Motor neuron (in vitro differentiated cells): ENCODE measurements at regions not wholly inside any gene's neighbourhood (a gene's known extent, or its start where the extent isn't known, plus 50 kb on each side); places are given as distances from the start of the nearest gene placed in this dataset.

ENCODE experiments used
- ATAC-seq, 8 experiments: fragments of 200-7000 bp; cut with Tn5 transposase; replicated peaks in 6 of 8; 2 replicates each; pipeline ENCODE4 v1.8.0; 2021; ENCODE audit warnings: mild to moderate bottlenecking in 8 of 8, moderate library complexity in 8 of 8
- H3K27ac ChIP-seq, 2 donors: fragments of 250-450 bp; sonication (Bioruptor Pico); 2 replicates each; pipeline ENCODE4 v1.9.0; 2021; ENCODE audit warnings: antibody characterized with exemption in 2 of 2, mild to moderate bottlenecking in 2 of 2, moderate library complexity in 1 of 2
- H3K4me1 ChIP-seq, 2 donors: fragments of 250-450 bp; sonication (Bioruptor Pico); replicated peaks in 1 of 2; 2 replicates each; pipeline ENCODE4 v1.6.1; 2021; ENCODE audit warnings: antibody characterized with exemption in 2 of 2, mild to moderate bottlenecking in 2 of 2, moderate library complexity in 1 of 2
- H3K4me3 ChIP-seq, 5 donors: fragments of 250-450 bp; sonication (Bioruptor Pico); 2 replicates each; pipeline ENCODE4 v1.9.0; 2021; ENCODE audit warnings: antibody characterized with exemption in 5 of 5, mild to moderate bottlenecking in 5 of 5, moderate library complexity in 4 of 5
- WGBS, 10 experiments: fragments of 450-650 bp; shearing (Covaris generic); methylation state at CpG; one replicate each; pipeline ENCODE4 v1.0.0; 2022; 5-methylcytosine and 5-hydroxymethylcytosine counted together
- in situ Hi-C, 9 experiments: fragments of 400-800 bp; cut with MboI; loops; one replicate each; pipeline ENCODE4 v1.15.0; 2021; ENCODE audit warnings: low sequenced_read_pairs in 9 of 9, low pct_unique_long_range_greater_than_20kb in 2 of 9; ENCODE audit not compliant: unreplicated experiment in 9 of 9

- 50 to 100% (median 83%) methylated on average over 1 to 2 of the region's 2 CpGs; no CpG with 5 or more reads in 2 of the 10 experiments for WGBS, 10 experiments
- Histone ChIP-seq H3K4me1 (peaks cover 0 to 3% of the 10 kb centered on the region in 2 donors), H3K4me3 (no peak overlapping the region), H3K27ac (no peak overlapping the region)
- in situ Hi-C loops: no loop called here
- ATAC-seq: no peak
Measured at GRCh38 chr5:56507351-56507930, 274.3 kb upstream of the ANKRD55 start.

DNA sequence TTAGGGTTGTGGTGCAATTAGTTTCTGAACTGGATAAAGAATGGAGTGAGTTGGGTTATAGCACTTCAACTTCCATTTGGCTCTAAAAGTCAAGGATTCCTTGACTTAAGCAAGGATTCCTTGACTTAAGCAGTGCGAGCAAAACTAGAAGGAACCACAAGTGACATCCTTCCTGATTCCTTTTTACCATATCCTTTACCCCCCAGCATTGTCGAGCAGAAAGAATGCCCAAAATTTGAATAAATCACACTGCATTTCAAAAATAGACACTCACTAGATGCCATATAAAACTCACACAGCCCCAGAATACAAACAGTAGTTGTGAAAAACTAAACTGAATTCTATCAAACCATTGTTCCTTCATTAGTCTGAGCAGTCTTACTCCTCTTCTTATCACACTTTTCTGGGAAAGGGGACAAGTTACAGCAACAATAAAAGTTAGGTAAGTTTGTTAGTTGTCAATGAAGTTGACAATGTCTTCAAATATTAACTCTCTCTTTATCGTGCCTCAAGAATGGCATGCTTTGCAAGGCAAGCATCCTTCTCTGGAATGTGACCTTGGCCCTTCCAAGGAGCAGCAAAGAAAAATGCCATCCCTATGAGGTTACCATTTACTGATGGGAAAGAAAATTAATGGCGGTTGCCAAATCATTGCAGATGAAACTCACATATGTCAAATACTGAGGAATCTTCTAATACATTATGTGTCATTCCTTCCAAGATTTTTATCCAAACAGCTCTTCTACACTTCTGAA, 273.3 kb upstream of the ANKRD55 start:
- Histone ChIP-seq H3K4me3 (no peak overlapping the region), H3K4me1 (no peaks in the 10 kb centered on the region), H3K27ac (no peak overlapping the region)
- 37 to 100% (median 79%) methylated on average over 1 to 4 of the region's 4 CpGs for WGBS, 10 experiments
- in situ Hi-C loops: no loop called here
- ATAC-seq: no peak

GRCh38 chr5:56503929-56504328, 270.8 kb upstream of the ANKRD55 start:
- in situ Hi-C loops: no loop called here
- Histone ChIP-seq H3K4me1 (no peaks in the 10 kb centered on the region), H3K27ac (no peak overlapping the region), H3K4me3 (no peak overlapping the region)
- no peak for ATAC-seq
- 40 to 100% (median 74%) methylated on average over 1 to 3 of the region's 3 CpGs; no CpG with 5 or more reads in 2 of the 10 experiments for WGBS, 10 experiments

- H3K4me3 ChIP-seq: no peak overlapping the region
- no peak overlapping the region for H3K27ac ChIP-seq
- 38 to 94% (median 79%) methylated on average over 2 to 5 of the region's 5 CpGs; no CpG with 5 or more reads in 1 of the 10 experiments for WGBS, 10 experiments
- H3K4me1 ChIP-seq: no peaks in the 10 kb centered on the region
- no peak for ATAC-seq
- in situ Hi-C loops: no loop called here
Measured at GRCh38 chr5:56501781-56502557, 268.8 kb upstream of the ANKRD55 start.

DNA sequence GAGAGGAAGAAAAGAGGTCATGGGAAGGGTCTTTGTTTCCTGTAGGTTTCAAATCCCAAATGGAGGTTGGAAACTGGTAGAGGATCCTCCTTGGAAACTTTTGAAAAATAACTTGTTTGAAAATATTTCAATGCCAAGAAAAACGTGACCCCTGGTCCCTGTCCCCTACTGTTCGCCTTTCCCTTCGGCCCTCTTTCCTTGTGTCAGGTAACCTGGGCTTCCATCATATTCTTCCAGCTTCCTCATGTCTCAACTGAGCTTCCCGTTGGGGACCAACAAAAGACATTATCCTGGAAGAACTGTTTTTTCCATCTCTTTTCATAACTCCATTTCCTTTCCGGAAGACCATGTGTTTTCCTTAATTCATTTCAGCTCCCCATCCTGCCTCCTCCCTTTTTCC, 266.8 kb upstream of the ANKRD55 start:
- no peak overlapping the region for H3K27ac ChIP-seq
- 17 to 97% (median 86%) methylated on average over 1 to 5 of the region's 5 CpGs; no CpG with 5 or more reads in 1 of the 10 experiments for WGBS, 10 experiments
- in situ Hi-C loops: no loop called here
- ATAC-seq: no peak
- H3K4me3 ChIP-seq: no peak overlapping the region
- no peaks in the 10 kb centered on the region for H3K4me1 ChIP-seq

GRCh38 chr5:56499491-56499890, 266.4 kb upstream of the ANKRD55 start:
- no peak overlapping the region for H3K4me3 ChIP-seq
- peaks cover 0 to 3% of the 10 kb centered on the region in 2 donors for H3K4me1 ChIP-seq
- ATAC-seq: no peak
- in situ Hi-C loops: no loop called here
- 9 to 90% (median 59%) methylated on average over 1 to 4 of the region's 4 CpGs for WGBS, 10 experiments
- no peak overlapping the region for H3K27ac ChIP-seq

DNA sequence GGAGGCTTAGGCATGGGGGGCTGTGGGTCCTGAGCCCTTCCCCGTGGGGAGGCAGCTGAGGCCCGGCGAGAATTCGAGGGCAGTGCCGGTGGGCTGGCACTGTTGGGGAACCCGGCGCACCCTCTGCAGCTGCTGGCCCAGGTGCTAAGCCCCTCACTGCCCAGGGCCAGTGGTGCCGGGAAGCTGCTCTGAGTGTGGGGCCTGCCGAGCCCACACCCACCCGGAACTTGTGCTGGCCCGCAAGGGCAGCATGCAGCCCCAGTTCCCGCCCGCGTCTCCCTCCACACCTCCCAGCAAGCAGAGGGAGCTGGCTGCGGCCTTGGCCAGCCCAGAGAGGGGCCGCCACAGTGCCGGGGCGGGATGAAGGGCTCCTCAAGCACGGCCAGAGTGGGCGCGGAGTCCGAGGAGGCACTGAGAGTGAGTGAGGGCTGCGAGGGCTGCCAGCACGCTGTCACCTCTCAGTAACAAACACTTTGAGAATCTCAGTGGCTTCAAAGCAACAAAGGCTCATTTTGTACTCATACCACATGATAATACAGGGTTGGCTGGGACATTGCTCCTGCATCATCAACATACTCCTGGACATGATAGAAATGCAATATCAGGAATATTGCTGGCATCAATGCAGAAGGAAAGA, 265.7 kb upstream of the ANKRD55 start:
- no peak overlapping the region for H3K4me3 ChIP-seq
- in situ Hi-C loops: no loop called here
- ATAC-seq: no peak
- WGBS, 10 experiments: 80 to 90% (median 83%) methylated on average over 1 to 8 of the region's 24 CpGs; no CpG with 5 or more reads in 6 of the 10 experiments
- H3K27ac ChIP-seq: no peak overlapping the region
- H3K4me1 ChIP-seq: peaks cover 0 to 7% of the 10 kb centered on the region in 2 donors

- ATAC-seq: peak in 1 of 8 experiments; percentile 19
- Histone ChIP-seq H3K4me3 (no peak overlapping the region), H3K27ac (no peak overlapping the region), H3K4me1 (peaks cover 0 to 7% of the 10 kb centered on the region in 2 donors)
- in situ Hi-C loops: no loop called here
- 37 to 100% (median 79%) methylated on average over 1 to 5 of the region's 5 CpGs; no CpG with 5 or more reads in 1 of the 10 experiments for WGBS, 10 experiments
Measured at GRCh38 chr5:56496581-56497063, 263.5 kb upstream of the ANKRD55 start.

DNA sequence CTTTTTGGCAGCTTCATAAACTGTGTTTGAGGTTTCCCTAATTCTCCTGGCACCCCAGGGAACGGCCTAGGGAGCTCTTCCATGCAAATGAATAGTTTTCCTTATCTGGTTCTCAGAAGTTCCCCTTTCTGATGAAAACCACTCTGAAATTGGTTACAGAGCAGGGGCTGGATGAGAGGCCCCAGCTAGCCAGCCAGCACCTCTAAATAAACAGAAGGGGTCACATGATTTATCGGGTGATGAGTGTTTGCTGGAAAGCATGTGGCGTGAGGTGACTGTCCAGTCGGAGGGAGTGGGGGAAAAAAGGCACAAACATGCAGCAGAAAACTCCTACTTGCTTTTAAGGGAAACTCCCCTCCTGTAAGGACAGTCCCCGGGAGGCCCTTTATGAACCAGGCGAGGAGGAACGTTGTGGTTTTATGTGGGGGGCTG, 261.2 kb upstream of the ANKRD55 start:
- ATAC-seq: peak in 5 of 8 experiments; percentile 32 to 63 (median 62)
- 13 to 86% (median 53%) methylated on average over 1 to 3 of the region's 7 CpGs; no CpG with 5 or more reads in 4 of the 10 experiments for WGBS, 10 experiments
- no peak overlapping the region for H3K4me3 ChIP-seq
- peaks cover 0 to 7% of the 10 kb centered on the region in 2 donors for H3K4me1 ChIP-seq
- in situ Hi-C loops: no loop called here
- H3K27ac ChIP-seq: no peak overlapping the region

- no peak overlapping the region for H3K4me3 ChIP-seq
- in situ Hi-C loops: no loop called here
- no peak for ATAC-seq
- no peak overlapping the region for H3K27ac ChIP-seq
- whole genome bisulfite sequencing, 10 experiments: 37 to 95% (median 87%) methylated on average over 2 to 7 of the region's 7 CpGs; no CpG with 5 or more reads in 1 of the 10 experiments
- H3K4me1 ChIP-seq: peaks cover 0 to 7% of the 10 kb centered on the region in 2 donors
Measured at GRCh38 chr5:56493766-56494165, 260.6 kb upstream of the ANKRD55 start.

DNA sequence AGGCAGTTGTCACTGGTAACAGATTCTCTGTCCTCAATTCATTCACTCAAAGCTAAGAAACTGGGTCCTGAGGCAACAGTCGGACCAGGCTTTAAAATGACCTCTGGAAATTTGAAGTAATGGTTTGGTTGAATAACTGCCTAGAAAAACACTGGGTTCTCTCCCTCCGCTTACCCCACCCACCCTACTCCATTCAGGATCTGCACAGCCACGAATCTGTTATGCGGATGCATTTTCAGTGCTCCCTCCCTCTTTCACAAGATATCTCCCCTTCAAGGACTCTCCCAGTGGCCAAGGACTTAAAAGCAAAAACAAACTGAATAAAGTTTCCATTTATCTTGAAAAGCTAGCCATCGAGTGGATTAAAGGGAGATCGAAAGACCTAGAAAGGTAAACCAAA, 260.2 kb upstream of the ANKRD55 start:
- Histone ChIP-seq H3K4me3 (no peak overlapping the region), H3K4me1 (peaks cover 0 to 7% of the 10 kb centered on the region in 2 donors), H3K27ac (no peak overlapping the region)
- in situ Hi-C loops: no loop called here
- peak in 1 of 8 experiments; percentile 71 for ATAC-seq
- WGBS, 10 experiments: 52 to 100% (median 93%) methylated on average over 1 to 3 of the region's 6 CpGs; no CpG with 5 or more reads in 3 of the 10 experiments

GRCh38 chr5:56492812-56493211, 259.7 kb upstream of the ANKRD55 start:
- Histone ChIP-seq H3K4me3 (no peak overlapping the region), H3K27ac (no peak overlapping the region), H3K4me1 (peaks cover 0 to 7% of the 10 kb centered on the region in 2 donors)
- in situ Hi-C loops: no loop called here
- WGBS, 10 experiments: 50 to 80% (median 73%) methylated on average over 1 to 2 of the region's 5 CpGs; no CpG with 5 or more reads in 6 of the 10 experiments
- ATAC-seq: no peak
